H9 (cell line): ENCODE measurements at regions not wholly inside any gene's neighbourhood (a gene's known extent, or its start where the extent isn't known, plus 50 kb on each side); places are given as distances from the start of the nearest gene placed in this dataset.

Experiments
- DNase-seq: peaks from one replicate; pipeline ENCODE4 v3.0.0-alpha.2; 2017
- H2AFZ ChIP-seq: one replicate; pipeline ENCODE4 v1.6.1; 2013; ENCODE audit warnings: mild to moderate bottlenecking, low read length, control low read depth, moderate library complexity
- H2AK5ac ChIP-seq: 2 replicates; pipeline ENCODE4 v1.6.1; 2013; ENCODE audit warnings: low read length, control low read depth, mixed read lengths; ENCODE audit not compliant: insufficient read length
- H2BK120ac ChIP-seq: one replicate; pipeline ENCODE4 v1.6.1; 2013; ENCODE audit warnings: low read depth, mild to moderate bottlenecking, low read length, control low read depth, inconsistent platforms; ENCODE audit not compliant: poor library complexity, severe bottlenecking
- H2BK12ac ChIP-seq: 2 replicates; pipeline ENCODE4 v1.6.1; 2013; ENCODE audit warnings: low read length, control low read depth, mixed read lengths, low read depth; ENCODE audit not compliant: insufficient read length
- H2BK15ac ChIP-seq: 2 replicates; pipeline ENCODE4 v1.6.1; 2013; ENCODE audit warnings: low read depth, low read length, control low read depth
- H2BK20ac ChIP-seq: one replicate; pipeline ENCODE4 v1.6.1; 2013; ENCODE audit warnings: low read depth, mild to moderate bottlenecking, low read length, control low read depth, inconsistent platforms; ENCODE audit not compliant: poor library complexity, severe bottlenecking
- H2BK5ac ChIP-seq: 2 replicates; pipeline ENCODE4 v1.6.1; 2013; ENCODE audit warnings: low read length, control low read depth, mixed read lengths; ENCODE audit not compliant: insufficient read length
- H3K14ac ChIP-seq: 2 replicates; pipeline ENCODE4 v1.6.1; 2013; ENCODE audit warnings: low read length, control low read depth; ENCODE audit not compliant: insufficient read depth
- H3K18ac ChIP-seq: 2 replicates; pipeline ENCODE4 v1.6.1; 2013; ENCODE audit warnings: low read depth, mild to moderate bottlenecking, mixed read lengths, low read length, control low read depth; ENCODE audit not compliant: insufficient read length
- H3K23ac ChIP-seq: 2 replicates; pipeline ENCODE4 v1.6.1; 2013; ENCODE audit warnings: low read length, control low read depth, mixed read lengths, low read depth; ENCODE audit not compliant: insufficient read length
- H3K23me2 ChIP-seq: 2 replicates; pipeline ENCODE4 v1.6.1; 2013; ENCODE audit warnings: low read depth, mild to moderate bottlenecking, mixed read lengths, low read length, control low read depth; ENCODE audit not compliant: insufficient read length, poor library complexity, severe bottlenecking
- H3K27ac ChIP-seq: 2 replicates; pipeline ENCODE4 v1.5.1; 2013; ENCODE audit warnings: low read length, control low read depth, mixed read lengths, low read depth; ENCODE audit not compliant: insufficient read length
- H3K27me3 ChIP-seq: 2 replicates; pipeline ENCODE4 v1.6.1; 2013; ENCODE audit warnings: low read length, control low read depth, inconsistent platforms; ENCODE audit not compliant: insufficient read depth
- H3K4ac ChIP-seq: 2 replicates; pipeline ENCODE4 v1.6.1; 2013; ENCODE audit warnings: low read depth, mild to moderate bottlenecking, control low read depth, inconsistent platforms, low read length, moderate library complexity
- H3K4me1 ChIP-seq: 2 replicates; pipeline ENCODE4 v1.6.1; 2013; ENCODE audit warnings: low read length, control low read depth, inconsistent platforms; ENCODE audit not compliant: insufficient read depth
- H3K4me2 ChIP-seq: 2 replicates; pipeline ENCODE4 v1.6.1; 2013; ENCODE audit warnings: low read length, control low read depth, mixed read lengths; ENCODE audit not compliant: insufficient read length, insufficient read depth
- H3K56ac ChIP-seq: 2 replicates; pipeline ENCODE4 v1.6.1; 2013; ENCODE audit warnings: low read depth, mild to moderate bottlenecking, mixed read lengths, low read length, control low read depth; ENCODE audit not compliant: insufficient read length
- H3K79me1 ChIP-seq: 2 replicates; pipeline ENCODE4 v1.6.1; 2013; ENCODE audit warnings: low read depth, mild to moderate bottlenecking, moderate library complexity, low read length, control low read depth, inconsistent platforms; ENCODE audit not compliant: insufficient read depth, poor library complexity, severe bottlenecking
- H3K79me2 ChIP-seq: 2 replicates; pipeline ENCODE4 v1.6.1; 2013; ENCODE audit warnings: low read length, control low read depth, inconsistent platforms; ENCODE audit not compliant: insufficient read depth
- H3K9ac ChIP-seq: 2 replicates; pipeline ENCODE4 v1.6.1; 2013; ENCODE audit warnings: low read length, control low read depth, mixed read lengths; ENCODE audit not compliant: insufficient read length; ENCODE audit errors: extremely low read depth
- H3K9me3 ChIP-seq: one replicate; pipeline ENCODE4 v1.6.1; 2013; ENCODE audit warnings: low read depth, low read length, inconsistent platforms; ENCODE audit not compliant: control insufficient read depth
- H3T11ph ChIP-seq: one replicate; pipeline ENCODE4 v1.6.1; 2013; ENCODE audit warnings: mild to moderate bottlenecking, low read length, control low read depth, inconsistent platforms
- H4K20me1 ChIP-seq: one replicate; pipeline ENCODE4 v1.6.1; 2013; ENCODE audit not compliant: control insufficient read depth, insufficient read length, insufficient read depth
- H4K5ac ChIP-seq: 2 replicates; pipeline ENCODE4 v1.6.1; 2013; ENCODE audit warnings: low read depth, mild to moderate bottlenecking, mixed read lengths, low read length, control low read depth; ENCODE audit not compliant: insufficient read length
- H4K8ac ChIP-seq: replicated peaks from 2 replicates; pipeline ENCODE4 v1.6.1; 2013; ENCODE audit warnings: low read length, control low read depth, mixed read lengths, low read depth; ENCODE audit not compliant: insufficient read length
- H4K91ac ChIP-seq: 2 replicates; pipeline ENCODE4 v1.6.1; 2013; ENCODE audit warnings: low read depth, mild to moderate bottlenecking, moderate library complexity, mixed read lengths, low read length, control low read depth; ENCODE audit not compliant: insufficient read length
- H3K27ac Mint-ChIP-seq, 3 experiments: 2 replicates in 2 of 3; 3 replicates in 1 of 3; pipeline ENCODE4 v1.8.0; 2020 to 2021; ENCODE audit warnings: mixed read lengths in 3 of 3, mild to moderate bottlenecking in 1 of 3, moderate library complexity in 1 of 3
- H3K27me3 Mint-ChIP-seq: 2 replicates; pipeline ENCODE4 v1.8.0; 2021; ENCODE audit warnings: low read depth, mild to moderate bottlenecking, moderate library complexity, mixed read lengths
- H3K36me3 Mint-ChIP-seq, 3 experiments: 2 replicates in 2 of 3; 3 replicates in 1 of 3; pipeline ENCODE4 v1.8.0; 2020 to 2021; ENCODE audit warnings: low read depth in 3 of 3, mixed read lengths in 3 of 3; ENCODE audit not compliant: insufficient read depth in 1 of 3
- H3K4me1 Mint-ChIP-seq, 2 experiments: 2 replicates each; pipeline ENCODE4 v1.8.0; 2020; ENCODE audit warnings: mixed read lengths in 2 of 2
- H3K4me3 Mint-ChIP-seq, 2 experiments: 2 replicates in 1 of 2; 3 replicates in 1 of 2; pipeline ENCODE4 v1.8.0; 2020 to 2021; ENCODE audit warnings: mild to moderate bottlenecking in 2 of 2, mixed read lengths in 2 of 2, moderate library complexity in 1 of 2
- H3K9me3 Mint-ChIP-seq, 2 experiments: 2 replicates in 1 of 2; 3 replicates in 1 of 2; pipeline ENCODE4 v1.8.0; 2020; ENCODE audit warnings: mild to moderate bottlenecking in 2 of 2, mixed read lengths in 2 of 2, moderate library complexity in 1 of 2
- CTCF ChIP-seq: fragments of 200-600 bp; sonication (generic); conservative IDR thresholded peaks from 3 replicates; pipeline ENCODE4 v1.8.0; 2021; ENCODE audit warnings: antibody characterized with exemption, mild to moderate bottlenecking

DNA sequence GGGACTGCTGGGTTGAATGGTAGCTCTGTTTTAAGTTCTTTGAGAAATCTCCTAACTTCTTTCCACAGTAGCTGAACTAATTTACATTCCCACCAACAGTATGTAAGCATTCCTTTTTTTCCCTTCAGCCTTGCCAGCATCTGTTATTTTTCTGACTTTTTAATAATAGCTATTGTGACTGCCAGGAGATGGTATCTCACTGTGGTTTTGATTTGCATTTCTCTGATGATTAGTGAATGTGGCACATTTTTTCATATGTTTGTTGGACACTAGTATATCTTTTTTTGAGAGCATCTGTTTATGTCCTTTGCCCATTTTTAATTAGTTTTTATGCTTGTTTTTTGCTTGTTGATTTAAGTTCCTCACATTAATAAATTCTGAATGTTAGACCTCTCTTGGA, 990.8 kb downstream of the GATA3 start:
- peaks cover 0 to 6% (median 4%) of the 10 kb centered on the region in 3 experiments; a peak in 3 of 7 replicates for H3K36me3 Mint-ChIP-seq
- Histone ChIP-seq H2AFZ (no peak overlapping the region), H2BK20ac (no peak overlapping the region), H3K4me2 (no peak overlapping the region), H4K5ac (no peak overlapping the region), H3K27me3 (no peaks in the 10 kb centered on the region), H3K23ac (no peak overlapping the region), H3K23me2 (no peaks in the 10 kb centered on the region), H3K4me1 (no peaks in the 10 kb centered on the region), H3T11ph (no peak overlapping the region), H3K4ac (no peak overlapping the region), H3K79me1 (no peaks in the 10 kb centered on the region), H3K9ac (no peak overlapping the region), H4K8ac (no peak overlapping the region), H2BK5ac (no peak overlapping the region), H3K56ac (no peak overlapping the region), H4K91ac (no peak overlapping the region), H3K14ac (no peak overlapping the region), H4K20me1 (no peaks in the 10 kb centered on the region), H2BK15ac (no peak overlapping the region), H3K9me3 (no peaks in the 10 kb centered on the region), H3K18ac (no peak overlapping the region), H2BK120ac (no peak overlapping the region), H3K27ac (no peak overlapping the region), H3K79me2 (no peaks in the 10 kb centered on the region), H2BK12ac (no peak overlapping the region), H2AK5ac (no peak overlapping the region)
- H3K4me1 Mint-ChIP-seq = no peaks in the 10 kb centered on the region
- peaks cover 2% of the 10 kb centered on the region; the same call in 1 of the 2 replicates for H3K27me3 Mint-ChIP-seq
- peaks cover 7 to 11% of the 10 kb centered on the region in 2 experiments; a peak in 4 of 5 replicates for H3K9me3 Mint-ChIP-seq
- no peak overlapping the region for H3K4me3 Mint-ChIP-seq
- no peak overlapping the region for H3K27ac Mint-ChIP-seq
- no peak for DNase-seq
- TF ChIP-seq CTCF = no peak
